H1 (cell line): ENCODE measurements at regions not wholly inside any gene's neighbourhood (a gene's known extent, or its start where the extent isn't known, plus 50 kb on each side); places are given as distances from the start of the nearest gene placed in this dataset.
A peak's percentile ranks its signal among the peaks of the same experiment; 100 is the strongest.

Source experiments
- CTCF ChIA-PET: fragments of 300-600 bp; sonication (Branson Sonifier 250); formaldehyde crosslinking; loops from one replicate; lab custom pipeline; 2021; ENCODE audit not compliant: partially characterized antibody; lab: Charles Lee
- POLR2A ChIA-PET: fragments of 300-600 bp; sonication (Branson Sonifier 250); formaldehyde crosslinking; loops from one replicate; lab custom pipeline; 2021; ENCODE audit warnings: inconsistent platforms; ENCODE audit not compliant: partially characterized antibody; lab: Charles Lee
- DNase-seq, 2 experiments: peaks; one replicate each; pipeline versions ENCODE4 v3.0.0 to v3.0.0-alpha.2; 2010 to 2022; ENCODE audit warnings: low spot score in 2 of 2, low read depth in 1 of 2, mixed read lengths in 1 of 2
- FAIRE-seq: peaks from 2 replicates; lab custom pipeline; 2011; peaks lifted over from hg19 to GRCh38; lab: Jason Lieb, UNC
- H2AFZ ChIP-seq: 2 replicates; pipeline ENCODE4 v1.8.1; 2012; ENCODE audit warnings: low read length, inconsistent platforms
- H2AK5ac ChIP-seq: 2 replicates; pipeline ENCODE4 v1.6.1; 2013; ENCODE audit warnings: low read depth, low read length
- H2BK120ac ChIP-seq: replicated peaks from 2 replicates; pipeline ENCODE3; 2013; ENCODE audit warnings: low read depth, low read length, inconsistent platforms
- H2BK12ac ChIP-seq: 2 replicates; pipeline ENCODE4 v1.6.1; 2013; ENCODE audit warnings: low read depth, low read length
- H2BK15ac ChIP-seq: 2 replicates; pipeline ENCODE4 v1.6.1; 2013; ENCODE audit warnings: low read length
- H2BK20ac ChIP-seq: 2 replicates; pipeline ENCODE4 v1.6.1; 2013; ENCODE audit warnings: low read length
- H2BK5ac ChIP-seq: 2 replicates; pipeline ENCODE4 v1.6.1; 2013; ENCODE audit warnings: low read depth, low read length
- H3K14ac ChIP-seq: 2 replicates; pipeline ENCODE4 v1.6.1; 2013; ENCODE audit warnings: inconsistent platforms; ENCODE audit not compliant: insufficient read length
- H3K18ac ChIP-seq: 2 replicates; pipeline ENCODE4 v1.6.1; 2013; ENCODE audit warnings: low read length; ENCODE audit errors: extremely low read depth
- H3K23ac ChIP-seq: 2 replicates; pipeline ENCODE4 v1.6.1; 2013; ENCODE audit warnings: inconsistent platforms; ENCODE audit not compliant: insufficient read length
- H3K23me2 ChIP-seq: 2 replicates; pipeline ENCODE4 v1.6.1; 2013; ENCODE audit warnings: low read depth, low read length
- H3K27ac ChIP-seq: 2 replicates; pipeline ENCODE4 v1.6.1; 2011; ENCODE audit warnings: low read depth, low read length, inconsistent platforms
- H3K27me3 ChIP-seq, 4 experiments: replicated peaks in 1 of 4; 1 replicate in 1 of 4; 2 replicates in 3 of 4; pipeline versions ENCODE4 v1.6.1 to v1.8.1; 2011 to 2013; ENCODE audit warnings: low read length in 3 of 4, mild to moderate bottlenecking in 3 of 4, inconsistent platforms in 2 of 4, mixed read lengths in 2 of 4, moderate library complexity in 1 of 4; ENCODE audit not compliant: control insufficient read depth in 3 of 4, insufficient read depth in 3 of 4; ENCODE audit errors: extremely low read depth in 1 of 4
- H3K36me3 ChIP-seq, 4 experiments: 2 replicates each; pipeline versions ENCODE4 v1.6.1 to v1.8.1; 2011 to 2013; ENCODE audit warnings: mild to moderate bottlenecking in 4 of 4, low read length in 3 of 4, moderate library complexity in 2 of 4, control low read depth in 1 of 4, inconsistent platforms in 1 of 4; ENCODE audit not compliant: insufficient read depth in 4 of 4, control insufficient read depth in 2 of 4
- H3K4ac ChIP-seq: replicated peaks from 2 replicates; pipeline ENCODE3; 2013; ENCODE audit warnings: low read length, low read depth, mixed read lengths, inconsistent platforms; ENCODE audit not compliant: insufficient read length
- H3K4me1 ChIP-seq, 4 experiments: replicated peaks in 1 of 4; 1 replicate in 1 of 4; 2 replicates in 3 of 4; pipeline versions ENCODE4 v1.6.1 to v1.8.1; 2011 to 2013; ENCODE audit warnings: low read length in 3 of 4, inconsistent platforms in 2 of 4, mixed read lengths in 1 of 4; ENCODE audit not compliant: insufficient read depth in 4 of 4, control insufficient read depth in 3 of 4
- H3K4me2 ChIP-seq, 2 experiments: 2 replicates each; pipeline versions ENCODE4 v1.6.1 to v1.8.1; 2011 to 2013; ENCODE audit warnings: low read depth in 2 of 2, low read length in 2 of 2, control low read depth in 1 of 2, inconsistent platforms in 1 of 2, mild to moderate bottlenecking in 1 of 2; ENCODE audit not compliant: insufficient read depth in 1 of 2
- H3K4me3 ChIP-seq, 4 experiments: fragments of 200-600, 300-600 bp in 1 of 4; sonication (generic), shearing (Covaris generic), sonication (Bioruptor Twin) in 1 of 4; 2 replicates each; pipeline versions ENCODE4 v1.5.1 to v1.8.1; 2011 to 2016; ENCODE audit warnings: low read length in 4 of 4, low read depth in 3 of 4, control low read depth in 2 of 4, inconsistent platforms in 2 of 4, mild to moderate bottlenecking in 2 of 4, mixed read lengths in 1 of 4, moderate library complexity in 1 of 4; ENCODE audit not compliant: insufficient read depth in 2 of 4; ENCODE audit errors: extremely low read depth in 1 of 4
- H3K56ac ChIP-seq: replicated peaks from 2 replicates; pipeline ENCODE3; 2013; ENCODE audit warnings: low read depth, mild to moderate bottlenecking, mixed read lengths, low read length, inconsistent platforms; ENCODE audit not compliant: insufficient read length
- H3K79me1 ChIP-seq: 2 replicates; pipeline ENCODE4 v1.6.1; 2013; ENCODE audit warnings: low read depth, low read length, control low read depth
- H3K79me2 ChIP-seq, 2 experiments: 2 replicates each; pipeline versions ENCODE4 v1.6.1 to v1.8.1; 2012 to 2013; ENCODE audit warnings: low read length in 2 of 2, mild to moderate bottlenecking in 2 of 2, inconsistent platforms in 1 of 2; ENCODE audit not compliant: insufficient read depth in 2 of 2, control insufficient read depth in 1 of 2
- H3K9ac ChIP-seq, 4 experiments: replicated peaks in 1 of 4; 1 replicate in 1 of 4; 2 replicates in 3 of 4; pipeline versions ENCODE4 v1.6.1 to v1.8.1; 2011 to 2013; ENCODE audit warnings: low read depth in 3 of 4, low read length in 3 of 4, control low read depth in 2 of 4, mild to moderate bottlenecking in 2 of 4, moderate library complexity in 2 of 4, inconsistent platforms in 1 of 4; ENCODE audit errors: extremely low read depth in 1 of 4
- H3K9me3 ChIP-seq, 2 experiments: 2 replicates each; pipeline versions ENCODE4 v1.6.1 to v1.8.1; 2012 to 2013; ENCODE audit warnings: mild to moderate bottlenecking in 2 of 2, moderate library complexity in 2 of 2, control low read depth in 1 of 2, inconsistent platforms in 1 of 2, low read depth in 1 of 2, low read length in 1 of 2, mixed read lengths in 1 of 2; ENCODE audit not compliant: insufficient read depth in 2 of 2
- H4K20me1 ChIP-seq, 2 experiments: replicated peaks in 1 of 2; 2 replicates each; pipeline versions ENCODE3 to v1.8.1; 2011 to 2013; ENCODE audit warnings: inconsistent platforms in 2 of 2, low read length in 2 of 2, mild to moderate bottlenecking in 1 of 2; ENCODE audit not compliant: insufficient read depth in 2 of 2, control insufficient read depth in 1 of 2
- H4K5ac ChIP-seq: 2 replicates; pipeline ENCODE4 v1.6.1; 2013; ENCODE audit warnings: low read length, low read depth, mixed read lengths, inconsistent platforms; ENCODE audit not compliant: insufficient read length
- H4K8ac ChIP-seq: 2 replicates; pipeline ENCODE4 v1.8.0; 2013; ENCODE audit warnings: mild to moderate bottlenecking, moderate library complexity, low read length, inconsistent platforms; ENCODE audit not compliant: insufficient read depth; ENCODE audit errors: extremely low read depth
- H4K91ac ChIP-seq: replicated peaks from 2 replicates; pipeline ENCODE3; 2013; ENCODE audit warnings: low read length, mixed read lengths, inconsistent platforms; ENCODE audit not compliant: insufficient read length
- CREB1 ChIP-seq: IDR thresholded peaks from 2 replicates; pipeline ENCODE4 v1.6.1; 2012; ENCODE audit warnings: inconsistent platforms
- CTBP2 ChIP-seq: IDR thresholded peaks from 2 replicates; pipeline ENCODE4 v1.7.0; 2011; ENCODE audit warnings: borderline replicate concordance, mild to moderate bottlenecking, moderate library complexity, mixed read lengths, low read length; ENCODE audit not compliant: insufficient read depth, insufficient read length
- E2F6 ChIP-seq: IDR thresholded peaks from 2 replicates; pipeline ENCODE4 v1.6.1; 2012; ENCODE audit warnings: inconsistent platforms
- POU5F1 ChIP-seq: IDR thresholded peaks from 2 replicates; pipeline ENCODE4 v1.6.1; 2011; ENCODE audit warnings: low read depth, mild to moderate bottlenecking, low read length, moderate library complexity
- SUZ12 ChIP-seq: fragments of 200-600 bp; sonication (generic); IDR thresholded peaks from 2 replicates; pipeline ENCODE4 v1.6.1; 2012; ENCODE audit warnings: mild to moderate bottlenecking, inconsistent platforms, low read length, moderate library complexity, mixed read lengths
- TAF1 ChIP-seq: IDR thresholded peaks from 2 replicates; pipeline ENCODE4 v1.6.1; 2011; ENCODE audit warnings: mild to moderate bottlenecking, low read depth, low read length
- TAF7 ChIP-seq: optimal IDR thresholded peaks from 2 replicates; pipeline ENCODE3; 2011; ENCODE audit warnings: low read depth, mild to moderate bottlenecking, inconsistent platforms, low read length, moderate library complexity, borderline replicate concordance
- WGBS, 2 experiments: shearing (Covaris generic) in 1 of 2; methylation state at CpG; one replicate each; pipeline versions ENCODE4 v1.1.6 to v1.1.7; 2013 to 2015; ENCODE audit warnings: low lambda C conversion rate in 2 of 2, mixed read lengths in 2 of 2, inconsistent platforms in 1 of 2, low coverage in 1 of 2, missing lambda C conversion rate in 1 of 2; ENCODE audit not compliant: insufficient replicate concordance in 2 of 2, insufficient coverage in 1 of 2, insufficient read length in 1 of 2; ENCODE audit errors: extremely low coverage in 1 of 2, missing lambda C conversion rate in 1 of 2; 5-methylcytosine and 5-hydroxymethylcytosine counted together

GRCh38 chr1:4034318-4034887 lies 134.3 kb upstream of the C1orf174 start:
- no peak overlapping the region for H2BK20ac ChIP-seq
- H3K4me3 ChIP-seq = 0 out of 8 replicates have a peak overlapping the region, but pooled peaks of 1 of the 4 experiments have one; percentile 33
- H3K27me3 ChIP-seq = no peaks in the 10 kb centered on the region
- no peak overlapping the region for H3K23ac ChIP-seq
- H3K79me1 ChIP-seq = no peaks in the 10 kb centered on the region
- H4K8ac ChIP-seq = no peak overlapping the region
- H3K9ac ChIP-seq = no peak overlapping the region
- H2AFZ ChIP-seq = no peak overlapping the region
- no peaks in the 10 kb centered on the region for H3K79me2 ChIP-seq
- no peak overlapping the region for H3K27ac ChIP-seq
- POLR2A ChIA-PET = no interaction called here
- H2BK5ac ChIP-seq = no peak overlapping the region
- 0 out of 2 replicates have a peak overlapping the region, but pooled peaks have one; percentile 10 for H2AK5ac ChIP-seq
- no peak overlapping the region for H4K5ac ChIP-seq
- DNase-seq (no peak), FAIRE-seq (no peak)
- peak overlapping the region; percentile 85 for H4K91ac ChIP-seq
- no peaks in the 10 kb centered on the region for H4K20me1 ChIP-seq
- H3K4ac ChIP-seq = no peak overlapping the region
- H3K4me2 ChIP-seq = peak overlapping the region in 1 of 2 experiments; percentile 45; a peak in 2 of 4 replicates
- no peak overlapping the region for H2BK15ac ChIP-seq
- WGBS, 2 experiments = 83% methylated on average over 8 of the region's 8 CpGs; no CpG with 5 or more reads in 1 of the 2 experiments
- CTCF ChIA-PET = no interaction called here
- H3K4me1 ChIP-seq = peaks cover 0 to 12% (median 8%) of the 10 kb centered on the region in 4 experiments; a peak in 5 of 7 replicates
- no peak overlapping the region for H3K18ac ChIP-seq
- no peak overlapping the region for H3K56ac ChIP-seq
- no peak overlapping the region for H2BK120ac ChIP-seq
- H2BK12ac ChIP-seq = 0 out of 2 replicates have a peak overlapping the region, but pooled peaks have one; percentile 35
- H3K23me2 ChIP-seq = no peaks in the 10 kb centered on the region
- H3K36me3 ChIP-seq = no peaks in the 10 kb centered on the region
- peaks cover 5% of the 10 kb centered on the region in 2 experiments; a peak in 3 of 4 replicates for H3K9me3 ChIP-seq
- no peak overlapping the region for H3K14ac ChIP-seq
- TF ChIP-seq TAF1 (no peak), SUZ12 (no peak), CREB1 (no peak), CTBP2 (no peak), E2F6 (no peak), TAF7 (no peak), POU5F1 (no peak)
